Vagina (tissue), 2 donors: ENCODE measurements at regions not wholly inside any gene's neighbourhood (a gene's known extent, or its start where the extent isn't known, plus 50 kb on each side); places are given as distances from the start of the nearest gene placed in this dataset.

Experiments used
- CTCF ChIP-seq, 3 experiments: fragments of 450-650 bp in 2 of 3; fragments of 200-600 bp in 1 of 3; sonication (generic) in 1 of 3; IDR thresholded peaks; one replicate each; pipeline ENCODE4 v1.5.1; 2017 to 2019; ENCODE audit warnings: antibody characterized with exemption in 3 of 3, mild to moderate bottlenecking in 2 of 3, moderate library complexity in 2 of 3
- POLR2A ChIP-seq, 2 donors: fragments of 450-650 bp; IDR thresholded peaks; one replicate each; pipeline ENCODE4 v1.6.1; 2017; ENCODE audit warnings: antibody characterized with exemption in 2 of 2, mild to moderate bottlenecking in 2 of 2, moderate library complexity in 2 of 2
- POLR2AphosphoS5 ChIP-seq, 2 donors: sonication (generic); formaldehyde crosslinking; IDR thresholded peaks; one replicate each; pipeline ENCODE4 v1.9.0; 2017; ENCODE audit warnings: antibody characterized with exemption in 2 of 2, mild to moderate bottlenecking in 2 of 2, low read depth in 1 of 2; ENCODE audit not compliant: insufficient read depth in 1 of 2

DNA sequence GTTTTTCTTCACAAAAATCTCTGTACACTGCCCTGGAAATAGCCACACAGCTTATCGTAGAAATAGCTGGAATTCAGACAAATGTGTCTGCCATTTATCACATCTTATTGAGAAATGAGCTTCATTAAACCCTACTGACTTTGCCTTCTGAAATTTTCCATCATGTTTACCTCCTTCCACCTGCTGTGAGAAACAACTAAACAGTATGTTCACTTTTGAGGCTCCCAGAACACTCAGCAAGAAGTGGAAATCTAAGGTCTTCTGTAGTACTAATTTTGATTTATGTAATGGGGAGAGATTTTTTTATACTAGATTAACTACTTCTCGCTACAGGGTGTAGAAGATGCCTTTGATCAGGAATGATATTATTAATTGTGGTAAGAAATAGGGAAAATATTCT is 268.0 kb downstream of the KCNC2 start:
- no peak for TF ChIP-seq CTCF (IDR thresholded peaks at IDR 0.05)
- TF ChIP-seq POLR2A (IDR thresholded peaks at IDR 0.05), result no peak
- TF ChIP-seq POLR2AphosphoS5 (IDR thresholded peaks at IDR 0.05; ENCODE audit: insufficient read depth in 1 of 2, low read depth in 1 of 2), result no peak
